Fibroblast of the aortic adventitia (primary cell): ENCODE measurements at regions not wholly inside any gene's neighbourhood (a gene's known extent, or its start where the extent isn't known, plus 50 kb on each side); places are given as distances from the start of the nearest gene placed in this dataset.

Experiments
- DNase-seq: peaks from one replicate; pipeline ENCODE4 v3.0.0-alpha.2; 2010; ENCODE audit warnings: low read depth
- H3K4me3 ChIP-seq: 2 replicates; pipeline ENCODE4 v1.5.1; 2011; ENCODE audit warnings: low read depth, mild to moderate bottlenecking, control low read depth, low read length, moderate library complexity
- TF ChIP-seq, protein P1 (sequence below): IDR thresholded peaks from 2 replicates; pipeline ENCODE4 v1.5.1; 2011; ENCODE audit warnings: mild to moderate bottlenecking, low read length, control low read depth, inconsistent platforms; ENCODE audit not compliant: insufficient read depth

- TF ChIP-seq, protein P1, sequence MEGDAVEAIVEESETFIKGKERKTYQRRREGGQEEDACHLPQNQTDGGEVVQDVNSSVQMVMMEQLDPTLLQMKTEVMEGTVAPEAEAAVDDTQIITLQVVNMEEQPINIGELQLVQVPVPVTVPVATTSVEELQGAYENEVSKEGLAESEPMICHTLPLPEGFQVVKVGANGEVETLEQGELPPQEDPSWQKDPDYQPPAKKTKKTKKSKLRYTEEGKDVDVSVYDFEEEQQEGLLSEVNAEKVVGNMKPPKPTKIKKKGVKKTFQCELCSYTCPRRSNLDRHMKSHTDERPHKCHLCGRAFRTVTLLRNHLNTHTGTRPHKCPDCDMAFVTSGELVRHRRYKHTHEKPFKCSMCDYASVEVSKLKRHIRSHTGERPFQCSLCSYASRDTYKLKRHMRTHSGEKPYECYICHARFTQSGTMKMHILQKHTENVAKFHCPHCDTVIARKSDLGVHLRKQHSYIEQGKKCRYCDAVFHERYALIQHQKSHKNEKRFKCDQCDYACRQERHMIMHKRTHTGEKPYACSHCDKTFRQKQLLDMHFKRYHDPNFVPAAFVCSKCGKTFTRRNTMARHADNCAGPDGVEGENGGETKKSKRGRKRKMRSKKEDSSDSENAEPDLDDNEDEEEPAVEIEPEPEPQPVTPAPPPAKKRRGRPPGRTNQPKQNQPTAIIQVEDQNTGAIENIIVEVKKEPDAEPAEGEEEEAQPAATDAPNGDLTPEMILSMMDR, result no peak
- DNase-seq, result no peak
- H3K4me3 ChIP-seq, result no peak overlapping the region
Measured at GRCh38 chr1:238592621-238593020, 701.9 kb upstream of the ZP4 start.

DNA sequence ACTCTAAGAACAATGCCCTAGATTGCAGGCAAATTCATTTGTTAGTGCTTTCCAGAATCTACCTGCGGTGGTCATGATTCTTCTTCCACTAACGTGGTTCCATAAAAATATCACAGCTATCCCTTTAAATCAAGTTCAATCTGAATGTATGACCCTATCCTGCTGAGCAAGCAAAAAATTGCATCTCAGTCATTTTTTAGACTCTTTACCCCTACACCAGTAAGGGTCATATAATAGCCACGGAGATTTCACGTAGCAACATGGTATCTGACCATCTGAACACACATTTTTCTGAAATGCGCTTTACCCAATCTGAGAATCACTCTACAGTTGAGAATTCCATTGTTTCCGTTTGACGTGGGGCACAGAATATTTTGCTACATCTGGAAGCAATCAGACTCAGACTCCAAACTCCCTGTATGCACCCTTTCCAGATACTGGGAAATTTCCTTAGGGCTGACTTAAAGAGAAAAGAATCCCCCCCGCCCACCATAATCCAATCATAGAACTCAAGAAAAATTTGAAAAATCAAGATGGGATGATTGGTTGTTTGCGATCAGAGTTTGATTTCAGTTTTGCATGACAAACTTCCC lies 699.2 kb upstream of the ZP4 start:
- H3K4me3 ChIP-seq, result no peak overlapping the region
- peak; percentile 96 for DNase-seq
- TF ChIP-seq, protein P1, result no peak

DNA sequence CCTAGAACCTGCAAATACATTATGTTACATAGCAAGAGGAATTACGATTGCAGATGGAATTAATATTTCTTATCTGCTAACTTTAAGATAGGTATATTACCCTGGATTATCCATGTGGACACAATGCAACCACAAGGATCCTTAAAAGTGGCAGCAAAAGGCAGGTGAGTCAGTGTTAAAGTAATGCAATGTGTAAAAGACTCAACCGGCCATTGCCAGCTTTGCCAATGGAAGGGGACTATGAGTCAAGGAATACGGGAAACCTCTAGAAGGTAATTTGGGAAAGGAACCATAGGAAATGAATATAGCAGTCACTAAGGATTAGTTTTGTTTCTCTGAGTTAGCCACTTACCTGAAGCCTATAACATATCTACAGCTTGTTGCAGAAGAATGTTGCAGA lies 692.1 kb upstream of the ZP4 start:
- no peak overlapping the region for H3K4me3 ChIP-seq
- no peak for DNase-seq
- TF ChIP-seq, protein P1, result no peak

GRCh38 chr1:238581332-238581731 lies 690.6 kb upstream of the ZP4 start:
- no peak overlapping the region for H3K4me3 ChIP-seq
- no peak for DNase-seq
- TF ChIP-seq, protein P1, result no peak

DNA sequence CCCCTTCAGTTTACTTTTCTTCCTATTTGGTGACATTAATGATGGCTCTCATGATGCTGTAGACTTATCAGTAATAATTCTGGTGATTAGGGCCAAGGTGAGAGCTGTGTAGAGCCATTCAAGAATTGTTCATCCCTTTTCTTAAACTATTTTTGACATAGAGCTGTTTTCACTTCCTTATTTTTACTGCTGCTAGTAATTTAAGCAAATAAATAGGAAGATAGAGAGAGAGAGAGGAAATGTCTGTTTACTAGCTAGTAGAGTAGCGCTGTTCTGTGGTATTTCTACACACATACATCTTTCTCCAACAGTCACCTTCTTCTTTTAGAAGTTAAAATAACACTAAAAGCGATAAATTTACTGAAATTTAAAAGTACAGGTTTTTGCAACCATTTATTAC lies 678.0 kb upstream of the ZP4 start:
- no peak for DNase-seq
- H3K4me3 ChIP-seq, result no peak overlapping the region
- TF ChIP-seq, protein P1, result no peak

DNA sequence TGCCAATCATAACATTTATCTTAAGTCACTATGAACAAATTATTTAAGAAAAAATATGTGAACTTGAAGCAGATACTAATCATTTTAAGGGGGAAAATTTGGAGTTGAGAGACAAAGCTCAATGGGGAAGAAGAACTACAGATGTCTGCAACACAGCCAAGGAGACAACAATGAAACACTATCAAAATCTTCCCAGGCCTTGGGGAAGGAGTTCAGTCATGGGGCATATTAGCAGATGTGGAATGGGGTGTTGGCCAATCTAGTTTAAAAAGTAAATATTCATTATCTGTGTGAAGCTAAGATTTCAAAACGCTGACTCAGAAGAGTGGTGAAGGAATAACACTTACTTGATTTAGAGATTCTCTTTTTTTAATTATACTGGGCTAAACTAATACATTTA lies 671.6 kb upstream of the ZP4 start:
- TF ChIP-seq, protein P1, result no peak
- H3K4me3 ChIP-seq, result no peak overlapping the region
- DNase-seq, result peak; percentile 67

DNA sequence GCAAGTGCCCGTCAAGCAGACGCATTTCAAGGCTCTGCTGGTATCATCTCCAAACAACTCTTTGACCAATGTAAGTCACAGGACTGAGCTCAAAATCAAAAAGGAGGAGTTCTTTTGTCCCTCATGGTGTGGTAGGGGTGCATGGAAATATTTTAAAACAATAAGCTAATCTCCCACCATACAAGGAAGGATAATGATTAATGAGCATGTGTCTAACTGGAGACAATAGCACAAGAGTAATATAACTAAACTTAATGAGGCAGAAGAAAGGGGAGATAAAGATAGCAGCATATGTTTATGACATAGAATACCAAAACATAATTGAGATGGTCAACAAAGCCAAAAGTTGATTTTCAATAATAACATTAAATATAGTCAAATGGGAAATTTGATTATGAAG lies 668.0 kb upstream of the ZP4 start:
- no peak for DNase-seq
- H3K4me3 ChIP-seq, result no peak overlapping the region
- TF ChIP-seq, protein P1, result no peak
